Endodermal cell (in vitro differentiated cells): ENCODE measurements at regions not wholly inside any gene's neighbourhood (a gene's known extent, or its start where the extent isn't known, plus 50 kb on each side); places are given as distances from the start of the nearest gene placed in this dataset.

Experiments used
- DNase-seq: peaks from one replicate; pipeline ENCODE4 v3.0.0-alpha.2; 2017
- H3K27ac ChIP-seq: 2 replicates; pipeline ENCODE4 v1.5.1; 2013; ENCODE audit warnings: mild to moderate bottlenecking, low read depth, low read length, moderate library complexity
- H3K27me3 ChIP-seq: 2 replicates; pipeline ENCODE4 v1.6.1; 2013; ENCODE audit warnings: mild to moderate bottlenecking, low read length, moderate library complexity; ENCODE audit not compliant: insufficient read depth, control insufficient read depth, poor library complexity, severe bottlenecking
- H3K36me3 ChIP-seq: 2 replicates; pipeline ENCODE4 v1.7.0; 2013; ENCODE audit warnings: mild to moderate bottlenecking, low read length, moderate library complexity; ENCODE audit not compliant: control insufficient read depth, insufficient read depth
- H3K4me1 ChIP-seq: one replicate; pipeline ENCODE4 v1.7.0; 2013; ENCODE audit warnings: low read length; ENCODE audit not compliant: control insufficient read depth, insufficient read depth
- H3K4me3 ChIP-seq: 2 replicates; pipeline ENCODE4 v1.5.1; 2013; ENCODE audit warnings: mild to moderate bottlenecking, low read length, moderate library complexity
- H3K9ac ChIP-seq: 2 replicates; pipeline ENCODE4 v1.6.1; 2013; ENCODE audit warnings: mild to moderate bottlenecking, low read length, moderate library complexity; ENCODE audit not compliant: poor library complexity, severe bottlenecking; ENCODE audit errors: extremely low read depth
- H3K9me3 ChIP-seq: 2 replicates; pipeline ENCODE4 v1.6.1; 2013; ENCODE audit warnings: mild to moderate bottlenecking, low read length, moderate library complexity; ENCODE audit not compliant: control insufficient read depth
- H3K27ac Mint-ChIP-seq: 2 replicates; pipeline ENCODE4 v1.8.0; 2020; ENCODE audit warnings: mixed read lengths
- H3K27me3 Mint-ChIP-seq: 2 replicates; pipeline ENCODE4 v1.8.0; 2021; ENCODE audit warnings: mild to moderate bottlenecking, mixed read lengths; ENCODE audit not compliant: insufficient read depth
- H3K36me3 Mint-ChIP-seq: 2 replicates; pipeline ENCODE4 v1.8.0; 2020; ENCODE audit warnings: low read depth, mixed read lengths
- H3K4me1 Mint-ChIP-seq: 2 replicates; pipeline ENCODE4 v1.8.0; 2020; ENCODE audit warnings: mixed read lengths
- H3K4me3 Mint-ChIP-seq: 2 replicates; pipeline ENCODE4 v1.8.0; 2020; ENCODE audit warnings: mild to moderate bottlenecking, moderate library complexity, mixed read lengths
- H3K9me3 Mint-ChIP-seq: 2 replicates; pipeline ENCODE4 v1.8.0; 2020; ENCODE audit warnings: mild to moderate bottlenecking, mixed read lengths
- CTCF ChIP-seq: fragments of 200-600 bp; sonication (generic); conservative IDR thresholded peaks from 2 replicates; pipeline ENCODE4 v1.5.0; 2021; ENCODE audit warnings: antibody characterized with exemption, mild to moderate bottlenecking
- WGBS, 2 experiments: methylation state at CpG; one replicate each; pipeline versions ENCODE4 v1.1.5 to v1.1.7; 2013; ENCODE audit warnings: missing lambda C conversion rate in 2 of 2, mixed read lengths in 1 of 2; ENCODE audit not compliant: insufficient coverage in 1 of 2, insufficient read length in 1 of 2; 5-methylcytosine and 5-hydroxymethylcytosine counted together

GRCh38 chr6:23529902-23530301, 596.1 kb upstream of the NRSN1 start:
- Histone ChIP-seq H3K9ac (no peak overlapping the region), H3K27me3 (no peaks in the 10 kb centered on the region), H3K4me3 (no peak overlapping the region), H3K27ac (no peak overlapping the region), H3K9me3 (no peaks in the 10 kb centered on the region), H3K36me3 (no peaks in the 10 kb centered on the region), H3K4me1 (no peaks in the 10 kb centered on the region)
- no peak overlapping the region for H3K4me3 Mint-ChIP-seq
- no peaks in the 10 kb centered on the region for H3K27me3 Mint-ChIP-seq
- TF ChIP-seq CTCF: no peak
- H3K27ac Mint-ChIP-seq: no peak overlapping the region
- H3K36me3 Mint-ChIP-seq: no peaks in the 10 kb centered on the region
- no peaks in the 10 kb centered on the region for H3K4me1 Mint-ChIP-seq
- no peak for DNase-seq
- 76 to 90% methylated on average over 2 of the region's 2 CpGs for WGBS, 2 experiments
- H3K9me3 Mint-ChIP-seq: no peaks in the 10 kb centered on the region

- WGBS, 2 experiments: 82 to 100% methylated on average over 1 to 2 of the region's 2 CpGs
- H3K36me3 Mint-ChIP-seq: no peaks in the 10 kb centered on the region
- H3K36me3 ChIP-seq: no peaks in the 10 kb centered on the region
- H3K27ac Mint-ChIP-seq: no peak overlapping the region
- H3K4me1 ChIP-seq: no peaks in the 10 kb centered on the region
- H3K27ac ChIP-seq: no peak overlapping the region
- no peak overlapping the region for H3K4me3 ChIP-seq
- no peaks in the 10 kb centered on the region for H3K27me3 ChIP-seq
- no peaks in the 10 kb centered on the region for H3K9me3 Mint-ChIP-seq
- no peak for TF ChIP-seq CTCF
- no peak overlapping the region for H3K9ac ChIP-seq
- no peaks in the 10 kb centered on the region for H3K4me1 Mint-ChIP-seq
- DNase-seq: no peak
- no peaks in the 10 kb centered on the region for H3K27me3 Mint-ChIP-seq
- no peak overlapping the region for H3K4me3 Mint-ChIP-seq
- H3K9me3 ChIP-seq: no peaks in the 10 kb centered on the region
These were observed 594.3 kb upstream of the NRSN1 start for GRCh38 chr6:23531666-23532065.

DNA sequence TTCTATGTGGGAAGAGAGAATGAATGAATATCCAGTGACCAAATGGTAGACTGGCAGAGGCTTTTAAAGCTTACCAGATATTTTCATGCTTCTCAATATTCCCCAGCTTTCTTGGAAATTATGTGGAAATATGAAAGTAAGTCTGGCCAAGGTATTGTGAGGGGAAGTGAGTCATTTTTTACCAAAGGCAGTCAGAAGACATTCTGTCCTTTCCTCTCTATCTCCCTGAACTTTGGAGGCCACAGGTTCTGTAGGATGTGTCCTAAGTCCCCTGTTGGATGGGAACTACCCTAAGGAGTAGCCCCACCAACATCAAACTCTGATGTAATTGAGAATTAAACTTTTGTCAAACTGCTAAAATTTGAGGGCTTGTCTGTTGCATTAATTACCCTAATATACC, 593.8 kb upstream of the NRSN1 start:
- H3K9me3 Mint-ChIP-seq: no peaks in the 10 kb centered on the region
- Histone ChIP-seq H3K4me3 (no peak overlapping the region), H3K9ac (no peak overlapping the region), H3K27me3 (no peaks in the 10 kb centered on the region), H3K9me3 (no peaks in the 10 kb centered on the region), H3K36me3 (no peaks in the 10 kb centered on the region), H3K4me1 (no peaks in the 10 kb centered on the region), H3K27ac (no peak overlapping the region)
- H3K36me3 Mint-ChIP-seq: no peaks in the 10 kb centered on the region
- H3K27me3 Mint-ChIP-seq: no peaks in the 10 kb centered on the region
- no peak overlapping the region for H3K27ac Mint-ChIP-seq
- TF ChIP-seq CTCF: no peak
- no peak overlapping the region for H3K4me3 Mint-ChIP-seq
- no peak for DNase-seq
- no peaks in the 10 kb centered on the region for H3K4me1 Mint-ChIP-seq
